ENCODE measurements at regions not wholly inside any gene's neighbourhood (a gene's known extent, or its start where the extent isn't known, plus 50 kb on each side); places are given as distances from the start of the nearest gene placed in this dataset.
"Not testable (repeated sequence)": the region's sequence is repeated elsewhere in the genome, so short reads cannot be mapped to it uniquely, and the experiment has no call there.

DNA sequence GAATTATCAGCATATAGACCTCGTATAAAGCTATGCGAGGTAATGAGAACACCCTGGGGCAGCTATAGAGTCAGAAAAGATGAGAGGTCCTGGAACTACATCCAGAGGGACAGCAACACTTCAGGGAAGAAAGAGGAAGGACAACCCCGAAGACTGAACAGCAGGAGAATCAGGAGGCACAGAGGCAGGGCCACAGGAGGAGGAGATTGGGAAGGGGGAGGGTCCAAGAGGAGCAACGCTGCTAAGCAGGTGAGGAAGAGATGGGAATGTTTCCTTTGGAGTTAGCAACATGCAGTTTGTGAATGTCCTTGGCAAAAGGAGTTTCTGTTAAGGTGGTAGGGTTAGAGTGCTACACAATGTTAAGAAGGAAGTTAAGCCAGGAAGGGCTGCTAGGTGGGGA is 79.5 kb upstream of the OLIG3 start:
- no peak overlapping the region for H3K4me3 ChIP-seq (ENCODE audit: low read depth, poor library complexity, severe bottlenecking)
- WGBS, 2 donors = 67 to 69% methylated on average over 4 of the region's 4 CpGs
- TF ChIP-seq, protein P1, sequence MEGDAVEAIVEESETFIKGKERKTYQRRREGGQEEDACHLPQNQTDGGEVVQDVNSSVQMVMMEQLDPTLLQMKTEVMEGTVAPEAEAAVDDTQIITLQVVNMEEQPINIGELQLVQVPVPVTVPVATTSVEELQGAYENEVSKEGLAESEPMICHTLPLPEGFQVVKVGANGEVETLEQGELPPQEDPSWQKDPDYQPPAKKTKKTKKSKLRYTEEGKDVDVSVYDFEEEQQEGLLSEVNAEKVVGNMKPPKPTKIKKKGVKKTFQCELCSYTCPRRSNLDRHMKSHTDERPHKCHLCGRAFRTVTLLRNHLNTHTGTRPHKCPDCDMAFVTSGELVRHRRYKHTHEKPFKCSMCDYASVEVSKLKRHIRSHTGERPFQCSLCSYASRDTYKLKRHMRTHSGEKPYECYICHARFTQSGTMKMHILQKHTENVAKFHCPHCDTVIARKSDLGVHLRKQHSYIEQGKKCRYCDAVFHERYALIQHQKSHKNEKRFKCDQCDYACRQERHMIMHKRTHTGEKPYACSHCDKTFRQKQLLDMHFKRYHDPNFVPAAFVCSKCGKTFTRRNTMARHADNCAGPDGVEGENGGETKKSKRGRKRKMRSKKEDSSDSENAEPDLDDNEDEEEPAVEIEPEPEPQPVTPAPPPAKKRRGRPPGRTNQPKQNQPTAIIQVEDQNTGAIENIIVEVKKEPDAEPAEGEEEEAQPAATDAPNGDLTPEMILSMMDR (IDR thresholded peaks at IDR 0.05) = no peak
- no peak for TF ChIP-seq POLR2A (IDR thresholded peaks at IDR 0.05)
- DNase-seq (ENCODE audit: low spot score in 2 of 2) = no peak
- intact Hi-C loops (cut with DNase I; ENCODE audit: low total_unique reads) = no loop called here

DNA sequence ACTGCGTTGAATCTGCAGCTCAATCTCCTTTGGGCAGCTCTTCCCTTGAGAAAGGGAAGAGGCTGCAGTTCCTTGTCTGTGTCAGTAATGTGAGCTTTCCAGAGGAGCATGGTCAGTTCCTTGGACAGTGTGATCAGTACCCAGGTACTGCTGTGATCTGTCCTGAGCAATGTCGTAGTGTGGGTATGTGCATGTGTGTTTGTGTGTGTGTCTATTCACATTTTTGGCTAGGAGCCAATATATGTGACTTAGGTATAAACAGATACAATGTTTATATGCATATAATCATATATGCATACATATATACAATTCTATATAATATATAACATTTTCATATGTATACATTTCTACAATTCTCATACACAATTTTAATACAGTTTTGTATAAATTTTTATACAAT is 85.4 kb upstream of the OLIG3 start:
- no peak for TF ChIP-seq POLR2A (IDR thresholded peaks at IDR 0.05)
- TF ChIP-seq, protein P1 (IDR thresholded peaks at IDR 0.05) = no peak
- 77 to 85% methylated on average over 2 of the region's 2 CpGs for WGBS, 2 donors
- no peak for DNase-seq (ENCODE audit: low spot score in 2 of 2)
- no peak overlapping the region for H3K4me3 ChIP-seq (ENCODE audit: low read depth, poor library complexity, severe bottlenecking)
- intact Hi-C loops (cut with DNase I; ENCODE audit: low total_unique reads) = no loop called here

GRCh38 chr6:137581019-137581707 is 87.0 kb upstream of the OLIG3 start:
- 63 to 71% methylated on average over 3 of the region's 3 CpGs for WGBS, 2 donors
- no peak overlapping the region for H3K4me3 ChIP-seq (ENCODE audit: low read depth, poor library complexity, severe bottlenecking)
- TF ChIP-seq, protein P1 (IDR thresholded peaks at IDR 0.05) = no peak
- TF ChIP-seq POLR2A (IDR thresholded peaks at IDR 0.05) = no peak
- intact Hi-C loops (cut with DNase I; ENCODE audit: low total_unique reads) = no loop called here
- no peak for DNase-seq (ENCODE audit: low spot score in 2 of 2)

DNA sequence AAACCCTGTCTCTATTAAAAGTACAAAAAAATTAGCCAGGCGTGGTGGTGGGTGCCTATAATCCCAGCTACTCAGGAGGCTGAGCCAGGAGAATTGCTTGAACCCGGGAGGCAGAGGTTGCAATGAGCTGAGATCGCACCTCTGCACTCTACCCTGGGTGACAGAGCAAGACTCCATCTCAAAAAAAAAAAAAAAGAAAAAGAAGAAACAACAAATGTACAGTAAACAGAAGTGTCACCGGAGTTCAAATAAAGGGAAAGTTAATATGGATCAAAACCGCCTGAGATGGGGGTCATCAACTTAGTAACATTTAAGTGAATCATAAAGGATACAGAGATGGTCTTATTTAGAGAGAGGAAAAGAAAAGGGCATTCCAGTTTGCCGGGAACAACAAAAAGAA is 89.3 kb upstream of the OLIG3 start:
- 88 to 91% methylated on average over 6 of the region's 6 CpGs for WGBS, 2 donors
- DNase-seq (ENCODE audit: low spot score in 2 of 2); intact Hi-C loops (cut with DNase I; ENCODE audit: low total_unique reads); H3K4me3 ChIP-seq (ENCODE audit: low read depth, poor library complexity, severe bottlenecking): not testable (repeated sequence)

DNA sequence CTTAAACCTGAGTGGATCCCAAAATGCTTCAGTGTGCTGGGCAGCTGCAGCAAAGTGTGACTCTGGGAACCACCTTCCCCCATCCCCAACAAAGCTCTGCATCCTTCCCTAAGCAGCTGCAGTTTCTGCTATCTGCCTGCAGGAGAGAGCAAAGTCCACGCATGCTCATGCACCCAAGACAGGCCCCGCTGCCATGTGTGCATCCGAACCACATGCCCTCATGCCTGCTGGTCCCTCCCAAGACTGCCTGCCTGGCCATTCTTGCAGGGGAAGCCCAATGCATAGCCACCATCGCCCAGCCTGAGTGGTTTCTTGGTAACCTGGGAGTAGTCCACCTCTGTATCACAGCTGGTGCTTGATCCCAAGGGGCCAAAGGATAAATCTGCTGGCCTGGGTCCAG is 94.3 kb upstream of the OLIG3 start:
- no peak for DNase-seq (ENCODE audit: low spot score in 2 of 2)
- 68 to 75% methylated on average over 4 of the region's 4 CpGs for WGBS, 2 donors
- H3K4me3 ChIP-seq (ENCODE audit: low read depth, poor library complexity, severe bottlenecking) = no peak overlapping the region
- intact Hi-C loops (cut with DNase I; ENCODE audit: low total_unique reads) = no loop called here
- TF ChIP-seq, protein P1 (IDR thresholded peaks at IDR 0.05) = no peak
- no peak for TF ChIP-seq POLR2A (IDR thresholded peaks at IDR 0.05)

DNA sequence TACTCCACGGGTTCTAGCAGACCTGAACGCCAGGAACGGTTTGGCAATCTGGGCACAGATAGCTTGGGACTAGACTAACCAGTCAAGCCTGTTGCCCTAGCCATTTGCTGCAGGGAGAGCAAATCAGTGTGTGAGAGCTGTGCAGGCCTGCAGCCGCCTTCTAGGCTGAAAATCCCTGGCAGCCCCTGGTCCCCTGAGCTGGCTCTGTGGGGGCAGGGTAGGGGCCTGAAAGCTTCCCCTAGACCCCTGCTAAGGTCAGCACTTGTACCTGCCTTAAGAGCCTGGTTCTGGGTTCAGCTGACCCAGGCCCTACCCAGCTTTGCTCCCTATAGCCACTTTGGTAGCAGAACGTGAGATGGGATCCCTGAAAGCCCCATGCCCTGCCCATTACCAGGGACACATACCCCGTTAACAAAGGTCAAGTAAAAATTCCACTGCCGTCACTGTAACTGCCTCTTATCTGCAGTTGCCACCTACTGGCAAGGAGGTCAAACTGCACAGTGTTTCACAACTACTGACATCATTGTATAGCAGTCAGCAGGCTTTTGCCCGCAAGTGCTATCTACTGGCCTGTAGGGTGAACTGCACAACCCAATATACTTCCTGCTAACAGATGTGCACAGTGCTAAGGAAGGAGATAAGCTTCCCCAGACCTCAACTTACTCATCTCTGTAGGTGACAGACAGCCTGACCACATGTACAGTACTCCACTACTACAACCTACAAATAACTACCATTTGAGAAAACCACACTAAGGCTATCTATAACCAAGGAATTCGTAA is 95.1 kb upstream of the OLIG3 start:
- no peak overlapping the region for H3K4me3 ChIP-seq (ENCODE audit: low read depth, poor library complexity, severe bottlenecking)
- WGBS, 2 donors = 49% methylated on average over 9 of the region's 9 CpGs
- intact Hi-C loops (cut with DNase I; ENCODE audit: low total_unique reads) = no loop called here
- peak in 1 of 2 donors; percentile 49 for DNase-seq (ENCODE audit: low spot score in 2 of 2)
- no peak for TF ChIP-seq POLR2A (IDR thresholded peaks at IDR 0.05)
- TF ChIP-seq, protein P1 (IDR thresholded peaks at IDR 0.05) = peak in 1 of 3 donors; percentile 42

Data from lower leg skin (tissue), 4 donors.